CD14-positive monocyte (primary cell): ENCODE measurements at regions not wholly inside any gene's neighbourhood (a gene's known extent, or its start where the extent isn't known, plus 50 kb on each side); places are given as distances from the start of the nearest gene placed in this dataset.

Experiments used
- DNase-seq, 3 donors: peaks; one replicate each; pipeline ENCODE4 v3.0.0-alpha.2; 2011 to 2022
- H2AFZ ChIP-seq: 2 replicates; pipeline ENCODE4 v1.6.0; 2012; ENCODE audit warnings: mild to moderate bottlenecking, low read depth, low read length, inconsistent platforms; ENCODE audit not compliant: insufficient read depth, poor library complexity, severe bottlenecking
- H3K27ac ChIP-seq, 2 donors: 1 replicate in 1 of 2; 2 replicates in 1 of 2; pipeline ENCODE4 v1.5.1; 2012 to 2013; ENCODE audit warnings: low read length in 2 of 2, control low read depth in 1 of 2, inconsistent platforms in 1 of 2, low read depth in 1 of 2, mild to moderate bottlenecking in 1 of 2
- H3K27me3 ChIP-seq, 2 donors: one replicate each; pipeline versions ENCODE4 v1.6.0 to v1.6.1; 2011 to 2013; ENCODE audit warnings: low read length in 2 of 2; ENCODE audit not compliant: control insufficient read depth in 2 of 2, insufficient read depth in 2 of 2
- H3K36me3 ChIP-seq, 2 donors: replicated peaks in 1 of 2; 1 replicate in 1 of 2; 2 replicates in 1 of 2; pipeline versions ENCODE4 v1.5.1 to v1.6.1; 2012 to 2013; ENCODE audit warnings: low read length in 2 of 2, control low read depth in 1 of 2, inconsistent platforms in 1 of 2, mild to moderate bottlenecking in 1 of 2; ENCODE audit not compliant: insufficient read depth in 2 of 2, control insufficient read depth in 1 of 2
- H3K4me1 ChIP-seq, 2 donors: 1 replicate in 1 of 2; 2 replicates in 1 of 2; pipeline versions ENCODE4 v1.5.1 to v1.6.1; 2012 to 2013; ENCODE audit warnings: low read length in 2 of 2, control low read depth in 1 of 2, inconsistent platforms in 1 of 2, mild to moderate bottlenecking in 1 of 2, moderate library complexity in 1 of 2; ENCODE audit not compliant: insufficient read depth in 2 of 2, control insufficient read depth in 1 of 2
- H3K4me2 ChIP-seq: replicated peaks from 2 replicates; pipeline ENCODE3; 2012; ENCODE audit warnings: low read length, moderate library complexity, mild to moderate bottlenecking; ENCODE audit not compliant: poor library complexity, severe bottlenecking; ENCODE audit errors: extremely low read depth
- H3K4me3 ChIP-seq, 3 experiments: fragments of 200-600 bp in 1 of 3; sonication (generic) in 1 of 3; replicated peaks in 1 of 3; 1 replicate in 2 of 3; 2 replicates in 1 of 3; pipeline ENCODE4 v1.5.1; 2011 to 2013; ENCODE audit warnings: low read length in 3 of 3, mild to moderate bottlenecking in 3 of 3, control low read depth in 2 of 3, low read depth in 2 of 3, inconsistent platforms in 1 of 3, moderate library complexity in 1 of 3
- H3K79me2 ChIP-seq: 2 replicates; pipeline ENCODE4 v1.6.0; 2012; ENCODE audit warnings: mild to moderate bottlenecking, control low read depth, inconsistent platforms, low read length, moderate library complexity; ENCODE audit not compliant: insufficient read depth
- H3K9ac ChIP-seq: 2 replicates; pipeline ENCODE4 v1.6.0; 2017; ENCODE audit warnings: low read length, mild to moderate bottlenecking; ENCODE audit not compliant: insufficient read depth, poor library complexity, severe bottlenecking
- H3K9me3 ChIP-seq, 2 donors: replicated peaks in 1 of 2; 1 replicate in 1 of 2; 2 replicates in 1 of 2; pipeline versions ENCODE4 v1.5.1 to v1.6.1; 2012 to 2013; ENCODE audit warnings: low read length in 2 of 2, control low read depth in 1 of 2; ENCODE audit not compliant: control insufficient read depth in 1 of 2, insufficient read depth in 1 of 2
- H4K20me1 ChIP-seq: 2 replicates; pipeline ENCODE4 v1.6.0; 2012; ENCODE audit warnings: mild to moderate bottlenecking, low read length, control low read depth, moderate library complexity; ENCODE audit not compliant: insufficient read depth
- H3K27ac Mint-ChIP-seq, 7 donors: one replicate each; pipeline ENCODE4 v1.8.0; 2020; ENCODE audit warnings: mild to moderate bottlenecking in 7 of 7, mixed read lengths in 7 of 7, moderate library complexity in 6 of 7, inconsistent platforms in 2 of 7
- H3K27me3 Mint-ChIP-seq, 3 donors: one replicate each; pipeline ENCODE4 v1.8.0; 2021 to 2022; ENCODE audit warnings: low read depth in 3 of 3, mild to moderate bottlenecking in 3 of 3, mixed read lengths in 3 of 3, moderate library complexity in 3 of 3, inconsistent platforms in 1 of 3
- H3K36me3 Mint-ChIP-seq, 2 donors: one replicate each; pipeline ENCODE4 v1.8.0; 2020; ENCODE audit warnings: mixed read lengths in 2 of 2, inconsistent platforms in 1 of 2, mild to moderate bottlenecking in 1 of 2
- H3K4me1 Mint-ChIP-seq: one replicate; pipeline ENCODE4 v1.8.0; 2020; ENCODE audit warnings: mild to moderate bottlenecking, mixed read lengths
- H3K4me3 Mint-ChIP-seq, 2 donors: one replicate each; pipeline ENCODE4 v1.8.0; 2020; ENCODE audit warnings: mild to moderate bottlenecking in 2 of 2, mixed read lengths in 2 of 2, moderate library complexity in 1 of 2
- H3K9me3 Mint-ChIP-seq, 7 donors: one replicate each; pipeline ENCODE4 v1.8.0; 2020 to 2022; ENCODE audit warnings: mixed read lengths in 7 of 7, mild to moderate bottlenecking in 6 of 7, moderate library complexity in 6 of 7, inconsistent platforms in 2 of 7
- WGBS: methylation state at CpG from one replicate; pipeline ENCODE4 v1.1.5; 2013; ENCODE audit warnings: missing lambda C conversion rate; ENCODE audit not compliant: insufficient coverage; 5-methylcytosine and 5-hydroxymethylcytosine counted together
- intact Hi-C, 2 donors: fragments of 100-400 bp; cut with micrococcal nuclease; formaldehyde crosslinking; loops; one replicate each; pipeline versions ENCODE4 v1.15.0 to v1.15.1; 2023
- TF ChIP-seq, protein P1 (sequence below): fragments of 200-600 bp; IDR thresholded peaks from one replicate; pipeline ENCODE4 v1.8.0; 2022; ENCODE audit warnings: antibody characterized with exemption, mild to moderate bottlenecking

DNA sequence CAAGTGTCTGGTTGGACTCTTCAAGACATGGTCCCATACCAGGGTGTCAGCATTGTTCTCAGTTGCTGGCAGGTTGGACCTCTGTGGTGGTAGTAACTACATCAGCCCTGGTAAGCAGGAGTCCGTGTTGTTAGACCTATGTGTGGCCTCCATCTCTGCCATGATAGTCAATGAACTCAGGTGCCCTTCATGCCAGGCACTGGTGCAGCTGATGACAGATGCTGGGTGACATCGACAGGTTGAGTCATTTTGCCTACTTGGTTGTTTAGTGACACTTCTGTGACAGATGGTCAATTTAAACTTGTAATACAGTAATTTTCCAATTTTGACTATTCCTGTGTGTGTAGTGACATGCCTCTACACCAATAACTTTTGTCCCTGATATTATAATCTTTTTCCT lies 189.7 kb downstream of the SP3 start:
- Histone ChIP-seq H2AFZ (no peak overlapping the region), H3K36me3 (no peaks in the 10 kb centered on the region), H3K27me3 (peaks cover 10 to 17% of the 10 kb centered on the region in 2 donors), H3K9ac (no peak overlapping the region), H3K79me2 (no peaks in the 10 kb centered on the region), H3K4me1 (no peaks in the 10 kb centered on the region), H3K27ac (no peak overlapping the region), H3K9me3 (no peaks in the 10 kb centered on the region), H3K4me3 (no peak overlapping the region), H3K4me2 (no peak overlapping the region), H4K20me1 (no peaks in the 10 kb centered on the region)
- Mint-ChIP-seq H3K4me3 (no peak overlapping the region), H3K36me3 (no peaks in the 10 kb centered on the region), H3K27ac (no peak overlapping the region), H3K4me1 (no peaks in the 10 kb centered on the region), H3K9me3 (peaks cover 0 to 2% (median 0%) of the 10 kb centered on the region in 7 donors), H3K27me3 (peaks cover 12 to 18% (median 18%) of the 10 kb centered on the region in 3 donors)
- 100% methylated on average over 1 of the region's 2 CpGs for WGBS
- no peak for DNase-seq
- TF ChIP-seq, protein P1, sequence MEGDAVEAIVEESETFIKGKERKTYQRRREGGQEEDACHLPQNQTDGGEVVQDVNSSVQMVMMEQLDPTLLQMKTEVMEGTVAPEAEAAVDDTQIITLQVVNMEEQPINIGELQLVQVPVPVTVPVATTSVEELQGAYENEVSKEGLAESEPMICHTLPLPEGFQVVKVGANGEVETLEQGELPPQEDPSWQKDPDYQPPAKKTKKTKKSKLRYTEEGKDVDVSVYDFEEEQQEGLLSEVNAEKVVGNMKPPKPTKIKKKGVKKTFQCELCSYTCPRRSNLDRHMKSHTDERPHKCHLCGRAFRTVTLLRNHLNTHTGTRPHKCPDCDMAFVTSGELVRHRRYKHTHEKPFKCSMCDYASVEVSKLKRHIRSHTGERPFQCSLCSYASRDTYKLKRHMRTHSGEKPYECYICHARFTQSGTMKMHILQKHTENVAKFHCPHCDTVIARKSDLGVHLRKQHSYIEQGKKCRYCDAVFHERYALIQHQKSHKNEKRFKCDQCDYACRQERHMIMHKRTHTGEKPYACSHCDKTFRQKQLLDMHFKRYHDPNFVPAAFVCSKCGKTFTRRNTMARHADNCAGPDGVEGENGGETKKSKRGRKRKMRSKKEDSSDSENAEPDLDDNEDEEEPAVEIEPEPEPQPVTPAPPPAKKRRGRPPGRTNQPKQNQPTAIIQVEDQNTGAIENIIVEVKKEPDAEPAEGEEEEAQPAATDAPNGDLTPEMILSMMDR = no peak
- intact Hi-C loops = no loop called here

DNA sequence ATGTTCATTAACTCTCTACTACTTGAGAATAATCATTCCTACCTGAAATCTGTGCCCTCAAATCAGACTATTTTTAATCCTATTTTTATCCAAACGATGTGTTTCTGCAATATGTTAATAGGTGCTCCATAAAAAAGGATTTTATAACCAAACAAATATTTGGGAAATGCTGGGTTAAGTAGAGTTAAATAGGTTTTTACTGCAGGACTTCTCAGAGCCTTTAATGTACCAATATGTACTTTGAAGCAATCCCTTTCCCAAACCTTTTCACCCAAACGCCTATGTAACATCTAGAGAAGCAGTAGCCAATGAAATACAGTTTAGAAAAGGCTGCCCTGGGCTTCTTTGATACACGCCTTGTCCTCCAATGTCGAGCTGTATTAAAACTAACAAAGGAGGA lies 182.5 kb downstream of the SP3 start:
- Histone ChIP-seq H3K27me3 (peaks cover 4 to 8% of the 10 kb centered on the region in 2 donors), H3K79me2 (no peaks in the 10 kb centered on the region), H3K36me3 (no peaks in the 10 kb centered on the region), H3K4me3 (no peak overlapping the region), H3K4me1 (no peaks in the 10 kb centered on the region), H2AFZ (no peak overlapping the region), H3K4me2 (no peak overlapping the region), H3K27ac (no peak overlapping the region), H3K9ac (no peak overlapping the region), H3K9me3 (no peaks in the 10 kb centered on the region), H4K20me1 (no peaks in the 10 kb centered on the region)
- peaks cover 2% of the 10 kb centered on the region for H3K4me1 Mint-ChIP-seq
- H3K9me3 Mint-ChIP-seq = peaks cover 0 to 7% (median 4%) of the 10 kb centered on the region in 7 donors
- peaks cover 8 to 12% (median 12%) of the 10 kb centered on the region in 3 donors for H3K27me3 Mint-ChIP-seq
- no peaks in the 10 kb centered on the region for H3K36me3 Mint-ChIP-seq
- intact Hi-C loops = no loop called here
- DNase-seq = no peak
- H3K4me3 Mint-ChIP-seq = no peak overlapping the region
- WGBS = 60% methylated on average over 1 of the region's 4 CpGs
- H3K27ac Mint-ChIP-seq = no peak overlapping the region
- TF ChIP-seq, protein P1 = no peak
